GM12873 (cell line): ENCODE measurements at regions not wholly inside any gene's neighbourhood (a gene's known extent, or its start where the extent isn't known, plus 50 kb on each side); places are given as distances from the start of the nearest gene placed in this dataset.

ENCODE experiments used
- CTCF ChIP-seq: IDR thresholded peaks from 2 replicates; pipeline ENCODE4 v1.5.1; 2012; ENCODE audit warnings: low read depth, mild to moderate bottlenecking, moderate library complexity, low read length, control low read depth; ENCODE audit not compliant: insufficient read depth; ENCODE audit errors: missing control alignments

GRCh38 chr4:57612279-57612678 is 502.1 kb upstream of the IGFBP7 start:
- no peak for TF ChIP-seq CTCF

- TF ChIP-seq CTCF = no peak
Observed at GRCh38 chr4:57607566-57608180, 497.5 kb upstream of the IGFBP7 start.

DNA sequence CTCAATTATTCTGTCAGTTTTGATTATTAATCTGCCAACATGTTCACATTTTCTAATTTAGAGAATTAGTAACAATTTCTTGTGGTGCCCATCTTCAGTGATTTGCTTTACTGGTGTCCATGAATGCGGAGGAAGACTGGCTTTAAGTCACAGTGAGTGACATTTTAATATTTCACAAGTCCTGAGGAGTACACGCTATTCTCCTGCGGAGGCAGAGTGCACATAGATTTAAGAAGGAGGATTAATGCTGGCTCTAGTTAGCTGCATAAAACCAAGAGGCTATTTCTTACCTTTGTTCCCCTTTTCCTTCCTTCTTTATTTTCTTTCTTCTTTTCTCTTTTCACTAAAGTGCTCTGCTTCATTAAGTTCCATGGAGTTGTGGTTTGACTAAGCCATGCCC is 495.2 kb upstream of the IGFBP7 start:
- TF ChIP-seq CTCF = no peak

GRCh38 chr4:57602141-57602540 is 492.0 kb upstream of the IGFBP7 start:
- no peak for TF ChIP-seq CTCF

DNA sequence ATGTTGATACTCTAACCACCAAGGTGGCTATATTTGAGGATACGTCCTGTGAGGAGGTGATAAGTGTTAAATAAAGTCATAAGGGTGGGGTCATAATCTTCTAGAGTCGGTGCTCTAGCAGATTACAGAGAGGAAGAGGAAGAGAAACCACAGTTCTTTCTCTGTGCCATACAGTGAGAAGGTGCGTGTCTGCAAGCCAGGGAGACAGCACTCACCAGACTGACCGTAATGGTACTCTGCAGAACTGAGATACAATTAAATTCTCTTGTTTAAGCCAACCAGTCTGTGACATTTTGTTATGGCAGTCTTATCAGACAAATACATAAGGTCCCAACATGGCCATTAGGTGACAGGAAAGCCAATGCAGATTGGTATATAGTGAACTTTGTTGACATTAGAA is 480.9 kb upstream of the IGFBP7 start:
- TF ChIP-seq CTCF = no peak

- TF ChIP-seq CTCF = no peak
Observed at GRCh38 chr4:57588557-57588956, 478.4 kb upstream of the IGFBP7 start.

- no peak for TF ChIP-seq CTCF
Observed at GRCh38 chr4:57580710-57581599, 470.8 kb upstream of the IGFBP7 start.
